ENCODE measurements at regions not wholly inside any gene's neighbourhood (a gene's known extent, or its start where the extent isn't known, plus 50 kb on each side); places are given as distances from the start of the nearest gene placed in this dataset.

DNA sequence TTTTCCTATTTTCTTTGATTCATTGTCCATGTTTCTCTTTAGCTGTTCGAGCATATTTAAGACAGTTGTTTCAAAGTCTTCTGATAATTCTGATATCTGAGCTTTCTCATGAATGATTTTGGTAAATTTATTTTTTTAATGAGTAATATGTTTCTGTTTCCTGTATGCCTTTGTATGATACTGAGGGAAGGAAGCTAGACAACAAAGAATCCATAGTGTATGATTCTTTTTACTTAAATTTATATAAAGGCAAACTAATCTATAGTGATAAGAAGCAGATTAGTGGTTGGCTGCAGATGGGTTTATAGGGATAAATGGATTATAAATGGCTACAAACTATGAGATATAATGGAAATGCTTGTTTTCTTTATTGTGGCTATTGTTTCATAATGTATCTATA, 352.7 kb upstream of the CDH2 start:
- TF ChIP-seq, protein P1, sequence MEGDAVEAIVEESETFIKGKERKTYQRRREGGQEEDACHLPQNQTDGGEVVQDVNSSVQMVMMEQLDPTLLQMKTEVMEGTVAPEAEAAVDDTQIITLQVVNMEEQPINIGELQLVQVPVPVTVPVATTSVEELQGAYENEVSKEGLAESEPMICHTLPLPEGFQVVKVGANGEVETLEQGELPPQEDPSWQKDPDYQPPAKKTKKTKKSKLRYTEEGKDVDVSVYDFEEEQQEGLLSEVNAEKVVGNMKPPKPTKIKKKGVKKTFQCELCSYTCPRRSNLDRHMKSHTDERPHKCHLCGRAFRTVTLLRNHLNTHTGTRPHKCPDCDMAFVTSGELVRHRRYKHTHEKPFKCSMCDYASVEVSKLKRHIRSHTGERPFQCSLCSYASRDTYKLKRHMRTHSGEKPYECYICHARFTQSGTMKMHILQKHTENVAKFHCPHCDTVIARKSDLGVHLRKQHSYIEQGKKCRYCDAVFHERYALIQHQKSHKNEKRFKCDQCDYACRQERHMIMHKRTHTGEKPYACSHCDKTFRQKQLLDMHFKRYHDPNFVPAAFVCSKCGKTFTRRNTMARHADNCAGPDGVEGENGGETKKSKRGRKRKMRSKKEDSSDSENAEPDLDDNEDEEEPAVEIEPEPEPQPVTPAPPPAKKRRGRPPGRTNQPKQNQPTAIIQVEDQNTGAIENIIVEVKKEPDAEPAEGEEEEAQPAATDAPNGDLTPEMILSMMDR (IDR thresholded peaks at IDR 0.05) = no peak
- no peak for TF ChIP-seq ZFX (IDR thresholded peaks at IDR 0.05; ENCODE audit: borderline replicate concordance)
